ENCODE measurements at regions not wholly inside any gene's neighbourhood (a gene's known extent, or its start where the extent isn't known, plus 50 kb on each side); places are given as distances from the start of the nearest gene placed in this dataset.

- Mint-ChIP-seq H3K4me1 (peaks cover 2% of the 10 kb centered on the region), H3K4me3 (no peak overlapping the region), H3K27ac (no peak overlapping the region), H3K27me3 (peaks cover 25% of the 10 kb centered on the region), H3K36me3 (ENCODE audit: low read depth) (no peaks in the 10 kb centered on the region)
- no peak for ATAC-seq
- H3K9me3 ChIP-seq (ENCODE audit: control insufficient read depth, low read length, poor library complexity, severe bottlenecking), result no peaks in the 10 kb centered on the region
- no peak for DNase-seq
Measured at GRCh38 chr3:153003862-153004261, 158.2 kb upstream of the RAP2B start.

GRCh38 chr3:153008226-153008625, 153.8 kb upstream of the RAP2B start:
- no peaks in the 10 kb centered on the region for H3K9me3 ChIP-seq (ENCODE audit: control insufficient read depth, low read length, poor library complexity, severe bottlenecking)
- ATAC-seq, result no peak
- Mint-ChIP-seq H3K4me1 (no peaks in the 10 kb centered on the region), H3K36me3 (ENCODE audit: low read depth) (no peaks in the 10 kb centered on the region), H3K4me3 (no peak overlapping the region), H3K27me3 (peaks cover 19% of the 10 kb centered on the region), H3K27ac (no peak overlapping the region)
- DNase-seq, result no peak

GRCh38 chr3:153023896-153024295, 138.1 kb upstream of the RAP2B start:
- ATAC-seq (no peak), DNase-seq (no peak)
- no peaks in the 10 kb centered on the region for H3K9me3 ChIP-seq (ENCODE audit: control insufficient read depth, low read length, poor library complexity, severe bottlenecking)
- Mint-ChIP-seq H3K4me3 (no peak overlapping the region), H3K27ac (no peak overlapping the region), H3K27me3 (peaks cover 56% of the 10 kb centered on the region), H3K4me1 (peaks cover 7% of the 10 kb centered on the region), H3K36me3 (ENCODE audit: low read depth) (peaks cover 4% of the 10 kb centered on the region)

GRCh38 chr3:153026026-153026425, 136.0 kb upstream of the RAP2B start:
- DNase-seq, result no peak
- H3K36me3 Mint-ChIP-seq (ENCODE audit: low read depth), result no peaks in the 10 kb centered on the region
- H3K27ac Mint-ChIP-seq, result no peak overlapping the region
- ATAC-seq, result no peak
- H3K4me3 Mint-ChIP-seq, result no peak overlapping the region
- H3K9me3 ChIP-seq (ENCODE audit: control insufficient read depth, low read length, poor library complexity, severe bottlenecking), result no peaks in the 10 kb centered on the region
- H3K27me3 Mint-ChIP-seq, result peaks cover 51% of the 10 kb centered on the region
- H3K4me1 Mint-ChIP-seq, result peaks cover 10% of the 10 kb centered on the region

- peaks cover 35% of the 10 kb centered on the region for H3K27me3 Mint-ChIP-seq
- H3K36me3 Mint-ChIP-seq (ENCODE audit: low read depth), result no peaks in the 10 kb centered on the region
- no peak overlapping the region for H3K27ac Mint-ChIP-seq
- DNase-seq (no peak), ATAC-seq (no peak)
- H3K4me3 Mint-ChIP-seq, result no peak overlapping the region
- peaks cover 7% of the 10 kb centered on the region for H3K4me1 Mint-ChIP-seq
- H3K9me3 ChIP-seq (ENCODE audit: control insufficient read depth, low read length, poor library complexity, severe bottlenecking), result no peaks in the 10 kb centered on the region
Measured at GRCh38 chr3:153028381-153028780, 133.6 kb upstream of the RAP2B start.

GRCh38 chr3:153029350-153029749, 132.7 kb upstream of the RAP2B start:
- no peaks in the 10 kb centered on the region for H3K9me3 ChIP-seq (ENCODE audit: control insufficient read depth, low read length, poor library complexity, severe bottlenecking)
- peaks cover 5% of the 10 kb centered on the region for H3K4me1 Mint-ChIP-seq
- H3K36me3 Mint-ChIP-seq (ENCODE audit: low read depth), result no peaks in the 10 kb centered on the region
- ATAC-seq, result no peak
- no peak for DNase-seq
- no peak overlapping the region for H3K27ac Mint-ChIP-seq
- peaks cover 25% of the 10 kb centered on the region for H3K27me3 Mint-ChIP-seq
- H3K4me3 Mint-ChIP-seq, result no peak overlapping the region

- H3K27me3 Mint-ChIP-seq, result peaks cover 19% of the 10 kb centered on the region
- H3K36me3 Mint-ChIP-seq (ENCODE audit: low read depth), result no peaks in the 10 kb centered on the region
- DNase-seq, result no peak
- H3K27ac Mint-ChIP-seq, result no peak overlapping the region
- no peaks in the 10 kb centered on the region for H3K9me3 ChIP-seq (ENCODE audit: control insufficient read depth, low read length, poor library complexity, severe bottlenecking)
- no peak overlapping the region for H3K4me3 Mint-ChIP-seq
- H3K4me1 Mint-ChIP-seq, result peaks cover 5% of the 10 kb centered on the region
- ATAC-seq, result no peak
Measured at GRCh38 chr3:153032891-153033290, 129.1 kb upstream of the RAP2B start.

- ATAC-seq (no peak), DNase-seq (no peak)
- no peak overlapping the region for H3K4me3 Mint-ChIP-seq
- H3K4me1 Mint-ChIP-seq, result peaks cover 4% of the 10 kb centered on the region
- no peak overlapping the region for H3K27ac Mint-ChIP-seq
- H3K9me3 ChIP-seq (ENCODE audit: control insufficient read depth, low read length, poor library complexity, severe bottlenecking), result no peaks in the 10 kb centered on the region
- H3K27me3 Mint-ChIP-seq, result no peaks in the 10 kb centered on the region
- no peaks in the 10 kb centered on the region for H3K36me3 Mint-ChIP-seq (ENCODE audit: low read depth)
Measured at GRCh38 chr3:153036846-153037245, 125.2 kb upstream of the RAP2B start.

GRCh38 chr3:153038367-153038766, 123.7 kb upstream of the RAP2B start:
- Mint-ChIP-seq H3K36me3 (ENCODE audit: low read depth) (no peaks in the 10 kb centered on the region), H3K27me3 (no peaks in the 10 kb centered on the region), H3K4me1 (peaks cover 4% of the 10 kb centered on the region), H3K27ac (no peak overlapping the region), H3K4me3 (no peak overlapping the region)
- ATAC-seq (no peak), DNase-seq (no peak)
- no peaks in the 10 kb centered on the region for H3K9me3 ChIP-seq (ENCODE audit: control insufficient read depth, low read length, poor library complexity, severe bottlenecking)

GRCh38 chr3:153038779-153039178, 123.2 kb upstream of the RAP2B start:
- Mint-ChIP-seq H3K27ac (no peak overlapping the region), H3K36me3 (ENCODE audit: low read depth) (no peaks in the 10 kb centered on the region), H3K4me3 (no peak overlapping the region), H3K27me3 (no peaks in the 10 kb centered on the region), H3K4me1 (peaks cover 6% of the 10 kb centered on the region)
- DNase-seq (no peak), ATAC-seq (no peak)
- no peaks in the 10 kb centered on the region for H3K9me3 ChIP-seq (ENCODE audit: control insufficient read depth, low read length, poor library complexity, severe bottlenecking)

- ATAC-seq (no peak), DNase-seq (no peak)
- no peaks in the 10 kb centered on the region for H3K9me3 ChIP-seq (ENCODE audit: control insufficient read depth, low read length, poor library complexity, severe bottlenecking)
- Mint-ChIP-seq H3K4me1 (peaks cover 6% of the 10 kb centered on the region), H3K4me3 (no peak overlapping the region), H3K27ac (no peak overlapping the region), H3K36me3 (ENCODE audit: low read depth) (no peaks in the 10 kb centered on the region), H3K27me3 (peaks cover 4% of the 10 kb centered on the region)
Measured at GRCh38 chr3:153041181-153041580, 120.8 kb upstream of the RAP2B start.

- peaks cover 4% of the 10 kb centered on the region for H3K27me3 Mint-ChIP-seq
- no peak overlapping the region for H3K27ac Mint-ChIP-seq
- no peaks in the 10 kb centered on the region for H3K36me3 Mint-ChIP-seq (ENCODE audit: low read depth)
- no peaks in the 10 kb centered on the region for H3K9me3 ChIP-seq (ENCODE audit: control insufficient read depth, low read length, poor library complexity, severe bottlenecking)
- H3K4me3 Mint-ChIP-seq, result no peak overlapping the region
- no peak for DNase-seq
- ATAC-seq, result no peak
- H3K4me1 Mint-ChIP-seq, result peaks cover 6% of the 10 kb centered on the region
Measured at GRCh38 chr3:153042088-153042487, 119.9 kb upstream of the RAP2B start.

- Mint-ChIP-seq H3K36me3 (ENCODE audit: low read depth) (no peaks in the 10 kb centered on the region), H3K4me1 (peaks cover 2% of the 10 kb centered on the region), H3K27me3 (peaks cover 4% of the 10 kb centered on the region), H3K27ac (no peak overlapping the region), H3K4me3 (peak overlapping the region; percentile 49)
- ATAC-seq (no peak), DNase-seq (no peak)
- no peaks in the 10 kb centered on the region for H3K9me3 ChIP-seq (ENCODE audit: control insufficient read depth, low read length, poor library complexity, severe bottlenecking)
Measured at GRCh38 chr3:153043729-153044328, 118.2 kb upstream of the RAP2B start.

GRCh38 chr3:153045150-153045549, 116.9 kb upstream of the RAP2B start:
- no peaks in the 10 kb centered on the region for H3K36me3 Mint-ChIP-seq (ENCODE audit: low read depth)
- H3K9me3 ChIP-seq (ENCODE audit: control insufficient read depth, low read length, poor library complexity, severe bottlenecking), result no peaks in the 10 kb centered on the region

More at GRCh38 chr3:153045150-153045549, 116.9 kb upstream of the RAP2B start:
- Mint-ChIP-seq H3K4me1 (peaks cover 2% of the 10 kb centered on the region), H3K4me3 (no peak overlapping the region), H3K27ac (no peak overlapping the region), H3K27me3 (peaks cover 4% of the 10 kb centered on the region)
- no peak for DNase-seq
- ATAC-seq, result no peak
